Peyer's patch (tissue), 4 donors: ENCODE measurements at regions not wholly inside any gene's neighbourhood (a gene's known extent, or its start where the extent isn't known, plus 50 kb on each side); places are given as distances from the start of the nearest gene placed in this dataset.

Experiments used
- DNase-seq, 3 donors: peaks; one replicate each; pipeline ENCODE4 v3.0.0-alpha.2; 2017 to 2019
- H3K27ac ChIP-seq, 4 donors: fragments of 200-600 bp; sonication (generic); one replicate each; pipeline ENCODE4 v1.5.1; 2016 to 2019
- H3K27me3 ChIP-seq, 2 donors: fragments of 200-600 bp; sonication (generic); one replicate each; pipeline ENCODE4 v1.5.1; 2019
- H3K36me3 ChIP-seq, 3 donors: fragments of 200-600 bp; sonication (generic); one replicate each; pipeline ENCODE4 v1.5.1; 2016 to 2019
- H3K4me1 ChIP-seq, 4 donors: fragments of 200-600 bp; sonication (generic); one replicate each; pipeline ENCODE4 v1.5.1; 2016 to 2019
- H3K4me3 ChIP-seq, 4 donors: fragments of 200-600 bp; sonication (generic); 1 replicate in 3 of 4; 2 replicates in 1 of 4; pipeline ENCODE4 v1.5.1; 2016 to 2019; ENCODE audit warnings: mild to moderate bottlenecking in 1 of 4
- H3K9me3 ChIP-seq, 4 donors: fragments of 200-600 bp; sonication (generic); one replicate each; pipeline ENCODE4 v1.5.1; 2016 to 2019; ENCODE audit warnings: mild to moderate bottlenecking in 1 of 4
- CTCF ChIP-seq, 6 experiments: fragments of 450-650 bp in 4 of 6; fragments of 200-600 bp in 2 of 6; sonication (generic) in 1 of 6; IDR thresholded peaks; one replicate each; pipeline ENCODE4 v1.5.1; 2017 to 2019; ENCODE audit warnings: antibody characterized with exemption in 6 of 6, mild to moderate bottlenecking in 3 of 6, moderate library complexity in 1 of 6
- POLR2A ChIP-seq, 2 donors: fragments of 450-650 bp; IDR thresholded peaks; one replicate each; pipeline ENCODE4 v1.5.1; 2017; ENCODE audit warnings: antibody characterized with exemption in 2 of 2, mild to moderate bottlenecking in 2 of 2, moderate library complexity in 2 of 2

- TF ChIP-seq POLR2A (IDR thresholded peaks at IDR 0.05) (no peak), CTCF (IDR thresholded peaks at IDR 0.05) (no peak)
- H3K27ac ChIP-seq = no peak overlapping the region
- no peaks in the 10 kb centered on the region for H3K36me3 ChIP-seq
- no peaks in the 10 kb centered on the region for H3K27me3 ChIP-seq
- DNase-seq = no peak
- H3K4me1 ChIP-seq = no peaks in the 10 kb centered on the region
- no peaks in the 10 kb centered on the region for H3K9me3 ChIP-seq
- no peak overlapping the region for H3K4me3 ChIP-seq
Observed at GRCh38 chr5:1963358-1963757, 80.6 kb upstream of the IRX4 start.

- Histone ChIP-seq H3K36me3 (no peaks in the 10 kb centered on the region), H3K9me3 (no peaks in the 10 kb centered on the region), H3K4me1 (no peaks in the 10 kb centered on the region), H3K4me3 (no peak overlapping the region), H3K27ac (no peak overlapping the region), H3K27me3 (no peaks in the 10 kb centered on the region)
- no peak for DNase-seq
- no peak for TF ChIP-seq POLR2A (IDR thresholded peaks at IDR 0.05)
Observed at GRCh38 chr5:1962619-1963355, 80.1 kb upstream of the IRX4 start.

GRCh38 chr5:1961952-1962595 is 79.3 kb upstream of the IRX4 start:
- no peak for DNase-seq
- no peaks in the 10 kb centered on the region for H3K4me1 ChIP-seq
- H3K36me3 ChIP-seq = no peaks in the 10 kb centered on the region
- no peaks in the 10 kb centered on the region for H3K27me3 ChIP-seq
- H3K4me3 ChIP-seq = no peak overlapping the region
- TF ChIP-seq CTCF (IDR thresholded peaks at IDR 0.05) = no peak
- TF ChIP-seq POLR2A (IDR thresholded peaks at IDR 0.05) = no peak
- H3K27ac ChIP-seq = no peak overlapping the region
- no peaks in the 10 kb centered on the region for H3K9me3 ChIP-seq

- no peak for TF ChIP-seq CTCF (IDR thresholded peaks at IDR 0.05)
- TF ChIP-seq POLR2A (IDR thresholded peaks at IDR 0.05) = no peak
- DNase-seq = no peak
- no peak overlapping the region for H3K27ac ChIP-seq
- no peaks in the 10 kb centered on the region for H3K36me3 ChIP-seq
- H3K27me3 ChIP-seq = no peaks in the 10 kb centered on the region
- no peak overlapping the region for H3K4me3 ChIP-seq
- no peaks in the 10 kb centered on the region for H3K9me3 ChIP-seq
- no peaks in the 10 kb centered on the region for H3K4me1 ChIP-seq
Observed at GRCh38 chr5:1961304-1961946, 78.7 kb upstream of the IRX4 start.

- Histone ChIP-seq H3K9me3 (no peaks in the 10 kb centered on the region), H3K27me3 (no peaks in the 10 kb centered on the region), H3K4me1 (no peaks in the 10 kb centered on the region), H3K4me3 (no peak overlapping the region), H3K36me3 (no peaks in the 10 kb centered on the region), H3K27ac (no peak overlapping the region)
- TF ChIP-seq CTCF (IDR thresholded peaks at IDR 0.05) (no peak), POLR2A (IDR thresholded peaks at IDR 0.05) (no peak)
- no peak for DNase-seq
Observed at GRCh38 chr5:1960595-1961303, 78.0 kb upstream of the IRX4 start.
